Cardiac fibroblast (primary cell): ENCODE measurements at regions not wholly inside any gene's neighbourhood (a gene's known extent, or its start where the extent isn't known, plus 50 kb on each side); places are given as distances from the start of the nearest gene placed in this dataset.
"Not testable (repeated sequence)": the region's sequence is repeated elsewhere in the genome, so short reads cannot be mapped to it uniquely, and the experiment has no call there.

ENCODE experiments used
- DNase-seq, 2 donors: peaks; one replicate each; pipeline versions ENCODE4 v3.0.0 to v3.0.0-alpha.2; 2010; ENCODE audit warnings: low read depth in 2 of 2
- H3K4me3 ChIP-seq, 2 donors: replicated peaks in 1 of 2; 1 replicate in 1 of 2; 2 replicates in 1 of 2; pipeline ENCODE4 v1.5.1; 2011; ENCODE audit warnings: low read depth in 2 of 2, low read length in 2 of 2, mild to moderate bottlenecking in 2 of 2, moderate library complexity in 1 of 2
- TF ChIP-seq, protein P1 (sequence below): IDR thresholded peaks from one replicate; pipeline ENCODE4 v1.5.1; 2011; ENCODE audit warnings: low read depth, mild to moderate bottlenecking, low read length, inconsistent platforms

DNA sequence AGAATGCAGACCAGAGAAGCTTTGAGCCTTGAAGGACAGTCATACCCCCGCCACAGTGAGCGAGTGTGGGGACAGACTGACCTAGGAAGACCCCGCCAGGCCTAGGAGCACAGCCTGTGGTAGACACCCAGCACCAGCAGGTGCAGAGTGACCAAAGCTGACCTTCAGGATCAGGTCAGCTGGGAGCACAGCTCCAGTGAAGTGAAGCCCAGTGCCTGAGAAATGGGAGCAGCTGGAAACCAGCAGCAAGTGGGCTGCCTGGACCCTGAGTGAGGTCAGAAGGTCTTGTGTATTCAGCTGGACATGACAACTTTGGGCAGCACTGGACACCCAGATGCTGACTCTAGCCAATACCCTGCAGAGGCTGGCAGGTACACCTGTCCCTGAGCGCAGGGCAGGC, 268.9 kb downstream of the TEX29 start:
- no peak overlapping the region for H3K4me3 ChIP-seq
- TF ChIP-seq, protein P1, sequence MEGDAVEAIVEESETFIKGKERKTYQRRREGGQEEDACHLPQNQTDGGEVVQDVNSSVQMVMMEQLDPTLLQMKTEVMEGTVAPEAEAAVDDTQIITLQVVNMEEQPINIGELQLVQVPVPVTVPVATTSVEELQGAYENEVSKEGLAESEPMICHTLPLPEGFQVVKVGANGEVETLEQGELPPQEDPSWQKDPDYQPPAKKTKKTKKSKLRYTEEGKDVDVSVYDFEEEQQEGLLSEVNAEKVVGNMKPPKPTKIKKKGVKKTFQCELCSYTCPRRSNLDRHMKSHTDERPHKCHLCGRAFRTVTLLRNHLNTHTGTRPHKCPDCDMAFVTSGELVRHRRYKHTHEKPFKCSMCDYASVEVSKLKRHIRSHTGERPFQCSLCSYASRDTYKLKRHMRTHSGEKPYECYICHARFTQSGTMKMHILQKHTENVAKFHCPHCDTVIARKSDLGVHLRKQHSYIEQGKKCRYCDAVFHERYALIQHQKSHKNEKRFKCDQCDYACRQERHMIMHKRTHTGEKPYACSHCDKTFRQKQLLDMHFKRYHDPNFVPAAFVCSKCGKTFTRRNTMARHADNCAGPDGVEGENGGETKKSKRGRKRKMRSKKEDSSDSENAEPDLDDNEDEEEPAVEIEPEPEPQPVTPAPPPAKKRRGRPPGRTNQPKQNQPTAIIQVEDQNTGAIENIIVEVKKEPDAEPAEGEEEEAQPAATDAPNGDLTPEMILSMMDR, result no peak
- no peak for DNase-seq

DNA sequence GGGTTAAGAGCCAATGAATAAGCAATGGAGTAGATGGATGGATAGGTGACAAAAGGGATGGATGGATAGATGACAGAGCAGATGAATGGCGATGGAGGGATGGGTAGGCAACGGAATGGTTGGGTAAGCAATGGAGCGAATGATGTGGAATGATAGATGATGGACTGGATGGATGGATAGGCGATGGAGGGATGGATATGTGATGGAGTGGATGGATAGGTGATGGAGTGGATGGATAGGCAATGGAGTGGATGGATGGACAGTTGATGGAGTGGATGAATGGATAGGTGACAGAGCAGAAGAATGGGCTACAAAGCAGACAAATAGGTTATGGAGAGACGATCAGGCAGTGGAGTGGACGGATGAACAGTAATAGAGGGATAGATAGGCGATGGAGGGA, 269.6 kb downstream of the TEX29 start:
- TF ChIP-seq, protein P1, result no peak
- DNase-seq, result no peak

DNA sequence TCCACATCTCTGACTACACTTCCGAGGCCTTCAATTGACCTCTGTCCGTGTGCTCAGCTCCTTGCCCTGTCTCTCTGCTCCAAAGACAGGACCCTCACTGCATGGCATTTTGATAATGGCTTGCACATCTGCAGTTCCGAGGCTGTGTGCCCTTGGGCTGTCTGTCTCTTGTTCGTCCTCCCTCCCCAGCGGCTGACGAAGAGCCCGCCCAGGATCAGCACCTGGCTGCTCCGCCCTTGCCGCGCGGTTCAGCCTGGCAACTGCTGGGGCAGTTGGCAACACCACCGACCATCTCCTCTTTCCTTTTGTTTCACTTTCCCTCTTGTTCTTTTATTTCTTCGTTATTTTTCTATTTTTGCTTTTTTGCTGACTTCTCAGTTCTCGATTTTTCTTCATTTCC, 270.4 kb downstream of the TEX29 start:
- DNase-seq, result no peak
- no peak overlapping the region for H3K4me3 ChIP-seq
- TF ChIP-seq, protein P1, result no peak

More for the DNA sequence above, 269.6 kb downstream of the TEX29 start:
- no peak overlapping the region for H3K4me3 ChIP-seq

DNA sequence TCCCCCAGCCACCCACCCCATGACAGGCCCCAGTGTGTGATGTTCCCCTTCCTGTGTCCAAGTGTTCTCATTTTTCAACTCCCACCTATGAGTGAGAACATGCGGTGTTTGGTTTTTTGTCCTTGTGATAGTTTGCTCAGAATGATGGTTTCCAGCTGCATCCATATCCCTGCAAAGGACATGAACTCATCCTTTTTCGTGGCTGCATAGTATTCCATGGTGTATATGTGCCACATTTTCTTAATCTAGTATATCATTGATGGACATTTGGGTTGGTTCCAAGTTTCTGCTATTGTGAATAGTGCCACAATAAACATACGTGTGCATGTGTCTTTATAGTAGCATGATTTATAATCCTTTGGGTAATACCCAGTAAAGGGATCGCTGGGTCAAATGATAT, 273.0 kb downstream of the TEX29 start:
- H3K4me3 ChIP-seq, DNase-seq: not testable (repeated sequence)

DNA sequence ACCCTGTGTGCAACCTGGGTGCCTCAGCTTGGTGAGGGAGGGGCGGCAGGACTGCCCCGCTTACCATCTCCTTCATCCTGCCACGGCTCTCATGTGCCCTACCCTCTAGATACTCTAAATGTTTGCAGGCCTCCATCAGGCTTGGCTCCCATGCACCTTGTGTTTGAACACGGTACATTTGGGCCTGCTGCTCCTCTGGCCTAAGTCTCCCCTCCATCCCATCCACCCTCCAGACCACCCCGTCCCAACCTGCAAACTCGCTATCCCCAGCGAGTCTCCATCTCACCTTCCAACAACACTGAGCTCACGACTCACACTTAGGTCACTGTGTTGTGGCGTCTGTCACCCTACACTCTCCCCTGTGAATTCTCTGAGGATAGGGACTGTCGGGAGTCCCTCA, 274.2 kb downstream of the TEX29 start:
- TF ChIP-seq, protein P1, result no peak
- no peak for DNase-seq
- H3K4me3 ChIP-seq, result no peak overlapping the region

DNA sequence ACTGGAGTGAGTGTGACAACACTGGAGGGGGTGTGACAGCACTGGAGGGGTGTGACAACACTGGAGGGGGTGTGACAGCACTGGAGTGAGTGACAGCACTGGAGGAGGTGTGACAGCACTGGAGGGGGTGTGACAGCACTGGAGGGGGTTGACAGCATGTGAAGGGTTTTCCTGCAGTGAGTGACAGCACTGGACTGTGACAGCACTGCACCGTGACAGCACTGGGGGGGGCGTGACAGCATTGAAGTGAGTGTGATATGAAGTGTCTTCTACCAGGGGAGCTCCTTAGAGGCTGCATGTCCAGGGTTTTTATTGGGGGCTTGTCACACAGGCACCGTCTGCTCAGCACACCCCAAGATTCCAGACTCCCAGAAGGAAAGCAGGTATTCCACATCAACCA, 274.8 kb downstream of the TEX29 start:
- TF ChIP-seq, protein P1, result no peak
- no peak overlapping the region for H3K4me3 ChIP-seq
- no peak for DNase-seq

DNA sequence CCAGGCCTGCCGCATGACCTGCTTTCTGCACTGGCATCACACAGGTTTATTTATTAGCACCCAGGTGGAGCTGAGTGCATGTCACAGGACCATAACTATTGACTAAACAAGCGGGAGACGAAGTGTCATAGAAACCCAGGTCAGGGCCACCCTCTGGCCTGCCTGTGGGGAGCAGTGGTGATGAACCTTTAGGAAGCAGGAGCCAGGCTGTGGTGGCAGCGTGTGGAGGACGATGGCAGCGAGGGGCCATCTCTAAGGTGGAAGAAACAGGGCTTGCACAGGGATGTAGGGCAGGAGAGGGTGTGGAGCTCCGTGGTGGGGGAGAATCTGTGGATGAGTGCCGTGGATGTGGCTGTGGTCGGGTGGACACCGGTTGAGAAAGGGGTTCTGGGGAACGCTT, 275.3 kb downstream of the TEX29 start:
- TF ChIP-seq, protein P1, result no peak
- no peak for DNase-seq
- no peak overlapping the region for H3K4me3 ChIP-seq
